Panc1 (cell line): ENCODE measurements at regions not wholly inside any gene's neighbourhood (a gene's known extent, or its start where the extent isn't known, plus 50 kb on each side); places are given as distances from the start of the nearest gene placed in this dataset.

Experiments used
- ATAC-seq: fragments of 200-7000 bp; cut with Tn5 transposase; 2 replicates; pipeline ENCODE4 v1.9.1; 2020; ENCODE audit warnings: mild to moderate bottlenecking, moderate library complexity
- BruUV-seq: library from RNA; stranded (reverse); fragments of 400-500 nt; replicated peaks from 2 replicates; lab custom pipeline; 2021; lab: Mats Ljungman, UMichigan
- CTCF ChIA-PET: fragments of 300-600 bp; sonication (Branson Sonifier 250); formaldehyde crosslinking; loops from one replicate; lab custom pipeline; 2022; ENCODE audit warnings: antibody characterized with exemption; lab: Charles Lee
- POLR2A ChIA-PET: fragments of 300-600 bp; sonication (Branson Sonifier 250); formaldehyde crosslinking; loops from one replicate; lab custom pipeline; 2022; ENCODE audit warnings: antibody characterized with exemption; lab: Charles Lee
- DNase-seq: peaks from one replicate; pipeline ENCODE4 v3.0.0-alpha.2; 2010; ENCODE audit warnings: low read depth, low spot score
- H3K27ac ChIP-seq: 2 replicates; pipeline ENCODE4 v1.5.1; 2011; ENCODE audit warnings: mild to moderate bottlenecking, low read length, inconsistent platforms
- H3K27me3 ChIP-seq: fragments of 200-500 bp; sonication (Bioruptor generic); 2 replicates; pipeline ENCODE4 v1.6.0; 2014; ENCODE audit warnings: low read length, inconsistent platforms; ENCODE audit not compliant: control insufficient read depth, insufficient read depth
- H3K36me3 ChIP-seq: fragments of 200-500 bp; sonication (Bioruptor generic); 2 replicates; pipeline ENCODE4 v1.5.1; 2014; ENCODE audit warnings: inconsistent platforms, mild to moderate bottlenecking, low read length, moderate library complexity; ENCODE audit not compliant: control insufficient read depth, insufficient read depth
- H3K4me1 ChIP-seq: 2 replicates; pipeline ENCODE4 v1.5.1; 2011; ENCODE audit warnings: inconsistent platforms, mild to moderate bottlenecking, low read length, moderate library complexity; ENCODE audit not compliant: control insufficient read depth, insufficient read depth
- H3K4me3 ChIP-seq, 2 experiments: 2 replicates each; pipeline ENCODE4 v1.5.1; 2011 to 2012; ENCODE audit warnings: low read depth in 2 of 2, low read length in 2 of 2, mild to moderate bottlenecking in 2 of 2, inconsistent platforms in 1 of 2, moderate library complexity in 1 of 2
- H3K9me3 ChIP-seq: fragments of 200-500 bp; sonication (Bioruptor generic); 2 replicates; pipeline ENCODE4 v1.5.1; 2014; ENCODE audit warnings: low read depth, mild to moderate bottlenecking, inconsistent platforms, low read length, moderate library complexity; ENCODE audit not compliant: control insufficient read depth, insufficient read depth
- POLR2AphosphoS5 ChIP-seq: IDR thresholded peaks from 2 replicates; pipeline ENCODE4 v1.6.1; 2012; ENCODE audit warnings: mild to moderate bottlenecking, low read depth, low read length, moderate library complexity
- SIN3A ChIP-seq: IDR thresholded peaks from 2 replicates; pipeline ENCODE4 v1.6.1; 2012; ENCODE audit warnings: low read depth, mild to moderate bottlenecking, low read length, moderate library complexity, borderline replicate concordance; ENCODE audit not compliant: insufficient read depth
- TCF7L2 ChIP-seq: IDR thresholded peaks from 2 replicates; pipeline ENCODE4 v1.6.1; 2011; ENCODE audit warnings: mild to moderate bottlenecking, low read depth, low read length, inconsistent platforms
- in situ Hi-C: cut with HindIII; loops from 2 replicates; pipeline ENCODE4 v1.10.0; 2016; ENCODE audit warnings: low sequenced_read_pairs, low pct_unique_long_range_greater_than_20kb
- intact Hi-C: fragments of 100-400 bp; cut with micrococcal nuclease; formaldehyde crosslinking; loops from one replicate; pipeline ENCODE4 v1.10.0; 2022; ENCODE audit not compliant: unreplicated experiment
- TF ChIP-seq, protein P1 (sequence below): fragments of 450-650 bp; IDR thresholded peaks from 2 replicates; pipeline ENCODE4 v1.5.1; 2017; ENCODE audit warnings: mild to moderate bottlenecking
- TF ChIP-seq, protein P2 (sequence below), 2 experiments: IDR thresholded peaks; 2 replicates each; pipeline ENCODE4 v1.6.1; 2011 to 2012; ENCODE audit warnings: low read depth in 2 of 2, control low read depth in 1 of 2, low read length in 1 of 2, mild to moderate bottlenecking in 1 of 2, moderate library complexity in 1 of 2; ENCODE audit not compliant: insufficient read depth in 1 of 2

DNA sequence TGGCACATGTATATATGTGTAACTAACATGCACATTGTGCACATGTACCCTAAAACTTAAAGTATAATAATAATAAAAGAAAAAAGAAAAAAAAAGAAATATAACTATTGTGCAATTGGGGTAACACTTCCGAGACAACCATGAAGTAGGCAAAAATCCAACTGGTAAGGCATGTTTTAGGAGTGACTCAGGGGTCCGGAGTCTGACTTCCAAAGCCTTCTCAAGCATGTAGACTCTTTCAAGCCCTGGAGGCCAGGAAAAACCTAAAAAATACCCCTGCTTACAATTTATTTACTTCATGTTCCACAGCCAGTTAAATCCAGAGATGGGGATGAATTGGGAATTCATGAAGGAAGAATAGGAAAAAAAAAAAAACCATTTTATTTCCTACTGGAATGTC, 161.3 kb upstream of the PHACTR1 start:
- no peaks in the 10 kb centered on the region for H3K36me3 ChIP-seq
- ChIA-PET CTCF (no interaction called here), POLR2A (no interaction called here)
- H3K4me1 ChIP-seq: no peaks in the 10 kb centered on the region
- intact Hi-C loops (no loop called here), in situ Hi-C loops (no loop called here)
- H3K27ac ChIP-seq: no peak overlapping the region
- H3K4me3 ChIP-seq: no peak overlapping the region
- H3K9me3 ChIP-seq: no peaks in the 10 kb centered on the region
- DNase-seq (no peak), ATAC-seq (no peak)
- no TSS peak for BruUV-seq
- H3K27me3 ChIP-seq: no peaks in the 10 kb centered on the region
- TF ChIP-seq, protein P1, sequence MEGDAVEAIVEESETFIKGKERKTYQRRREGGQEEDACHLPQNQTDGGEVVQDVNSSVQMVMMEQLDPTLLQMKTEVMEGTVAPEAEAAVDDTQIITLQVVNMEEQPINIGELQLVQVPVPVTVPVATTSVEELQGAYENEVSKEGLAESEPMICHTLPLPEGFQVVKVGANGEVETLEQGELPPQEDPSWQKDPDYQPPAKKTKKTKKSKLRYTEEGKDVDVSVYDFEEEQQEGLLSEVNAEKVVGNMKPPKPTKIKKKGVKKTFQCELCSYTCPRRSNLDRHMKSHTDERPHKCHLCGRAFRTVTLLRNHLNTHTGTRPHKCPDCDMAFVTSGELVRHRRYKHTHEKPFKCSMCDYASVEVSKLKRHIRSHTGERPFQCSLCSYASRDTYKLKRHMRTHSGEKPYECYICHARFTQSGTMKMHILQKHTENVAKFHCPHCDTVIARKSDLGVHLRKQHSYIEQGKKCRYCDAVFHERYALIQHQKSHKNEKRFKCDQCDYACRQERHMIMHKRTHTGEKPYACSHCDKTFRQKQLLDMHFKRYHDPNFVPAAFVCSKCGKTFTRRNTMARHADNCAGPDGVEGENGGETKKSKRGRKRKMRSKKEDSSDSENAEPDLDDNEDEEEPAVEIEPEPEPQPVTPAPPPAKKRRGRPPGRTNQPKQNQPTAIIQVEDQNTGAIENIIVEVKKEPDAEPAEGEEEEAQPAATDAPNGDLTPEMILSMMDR: no peak
- TF ChIP-seq POLR2AphosphoS5: no peak
- no peak for TF ChIP-seq TCF7L2
- no peak for TF ChIP-seq SIN3A
- TF ChIP-seq, protein P2, sequence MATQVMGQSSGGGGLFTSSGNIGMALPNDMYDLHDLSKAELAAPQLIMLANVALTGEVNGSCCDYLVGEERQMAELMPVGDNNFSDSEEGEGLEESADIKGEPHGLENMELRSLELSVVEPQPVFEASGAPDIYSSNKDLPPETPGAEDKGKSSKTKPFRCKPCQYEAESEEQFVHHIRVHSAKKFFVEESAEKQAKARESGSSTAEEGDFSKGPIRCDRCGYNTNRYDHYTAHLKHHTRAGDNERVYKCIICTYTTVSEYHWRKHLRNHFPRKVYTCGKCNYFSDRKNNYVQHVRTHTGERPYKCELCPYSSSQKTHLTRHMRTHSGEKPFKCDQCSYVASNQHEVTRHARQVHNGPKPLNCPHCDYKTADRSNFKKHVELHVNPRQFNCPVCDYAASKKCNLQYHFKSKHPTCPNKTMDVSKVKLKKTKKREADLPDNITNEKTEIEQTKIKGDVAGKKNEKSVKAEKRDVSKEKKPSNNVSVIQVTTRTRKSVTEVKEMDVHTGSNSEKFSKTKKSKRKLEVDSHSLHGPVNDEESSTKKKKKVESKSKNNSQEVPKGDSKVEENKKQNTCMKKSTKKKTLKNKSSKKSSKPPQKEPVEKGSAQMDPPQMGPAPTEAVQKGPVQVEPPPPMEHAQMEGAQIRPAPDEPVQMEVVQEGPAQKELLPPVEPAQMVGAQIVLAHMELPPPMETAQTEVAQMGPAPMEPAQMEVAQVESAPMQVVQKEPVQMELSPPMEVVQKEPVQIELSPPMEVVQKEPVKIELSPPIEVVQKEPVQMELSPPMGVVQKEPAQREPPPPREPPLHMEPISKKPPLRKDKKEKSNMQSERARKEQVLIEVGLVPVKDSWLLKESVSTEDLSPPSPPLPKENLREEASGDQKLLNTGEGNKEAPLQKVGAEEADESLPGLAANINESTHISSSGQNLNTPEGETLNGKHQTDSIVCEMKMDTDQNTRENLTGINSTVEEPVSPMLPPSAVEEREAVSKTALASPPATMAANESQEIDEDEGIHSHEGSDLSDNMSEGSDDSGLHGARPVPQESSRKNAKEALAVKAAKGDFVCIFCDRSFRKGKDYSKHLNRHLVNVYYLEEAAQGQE (IDR thresholded peaks at IDR 0.05; ENCODE audit: insufficient read depth in 1 of 2, low read depth in 2 of 2, low read length in 1 of 2): no peak

DNA sequence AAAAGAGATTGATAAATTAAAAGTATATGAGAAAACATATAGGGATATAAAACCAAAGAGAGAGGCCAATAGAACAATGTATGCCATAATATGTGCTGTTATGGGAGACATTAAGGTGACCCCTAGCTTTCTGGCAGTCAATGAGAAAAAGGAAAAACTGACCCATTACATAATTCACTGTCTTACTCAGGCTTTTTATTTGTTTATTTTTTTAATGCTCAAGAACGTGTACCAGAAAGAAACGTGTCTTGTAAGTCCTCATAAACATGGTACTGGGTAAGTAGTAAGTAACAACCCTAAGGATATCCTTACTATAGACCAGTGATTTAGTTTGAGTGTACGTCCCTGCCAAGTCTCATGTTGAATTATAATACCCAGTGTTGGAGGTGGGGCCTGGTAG, 160.8 kb upstream of the PHACTR1 start:
- intact Hi-C loops (no loop called here), in situ Hi-C loops (no loop called here)
- no peak for TF ChIP-seq SIN3A
- no peak for TF ChIP-seq POLR2AphosphoS5
- TF ChIP-seq, protein P1: no peak
- no peak for TF ChIP-seq TCF7L2
- TF ChIP-seq, protein P2 (IDR thresholded peaks at IDR 0.05; ENCODE audit: insufficient read depth in 1 of 2, low read depth in 2 of 2, low read length in 1 of 2): no peak
- Histone ChIP-seq H3K9me3 (peaks cover 2% of the 10 kb centered on the region; the same call in 1 of the 2 replicates), H3K27ac (no peak overlapping the region), H3K4me3 (no peak overlapping the region), H3K36me3 (no peaks in the 10 kb centered on the region), H3K4me1 (no peaks in the 10 kb centered on the region), H3K27me3 (no peaks in the 10 kb centered on the region)
- ChIA-PET POLR2A (no interaction called here), CTCF (no interaction called here)
- ATAC-seq (no peak), DNase-seq (no peak)
- BruUV-seq: no TSS peak
